Smooth muscle cell (in vitro differentiated cells): ENCODE measurements at regions not wholly inside any gene's neighbourhood (a gene's known extent, or its start where the extent isn't known, plus 50 kb on each side); places are given as distances from the start of the nearest gene placed in this dataset.

Experiments used
- DNase-seq: peaks from one replicate; lab custom pipeline; 2025; ENCODE audit not compliant: unreplicated experiment; lab: John Stamatoyannopoulos, UW
- H2AFZ ChIP-seq: fragments of 200-600 bp; sonication (generic); 2 replicates; pipeline ENCODE4 v1.6.0; 2016; ENCODE audit warnings: antibody characterized with exemption, low read depth, mild to moderate bottlenecking
- H3F3A ChIP-seq: fragments of 200-600 bp; sonication (generic); 2 replicates; pipeline ENCODE4 v1.6.0; 2017; ENCODE audit warnings: antibody characterized with exemption, low read depth
- H3K27ac ChIP-seq: fragments of 200-600 bp; sonication (generic); 2 replicates; pipeline ENCODE4 v1.5.1; 2016; ENCODE audit warnings: low read depth, mild to moderate bottlenecking
- H3K27me3 ChIP-seq: fragments of 200-600 bp; sonication (generic); 2 replicates; pipeline ENCODE4 v1.6.1; 2016; ENCODE audit warnings: low read depth, mild to moderate bottlenecking
- H3K36me3 ChIP-seq: fragments of 200-600 bp; sonication (generic); 2 replicates; pipeline ENCODE4 v1.5.1; 2016; ENCODE audit warnings: low read depth
- H3K4me1 ChIP-seq: fragments of 200-600 bp; sonication (generic); 2 replicates; pipeline ENCODE4 v1.5.1; 2016; ENCODE audit warnings: low read depth
- H3K4me2 ChIP-seq: fragments of 200-600 bp; sonication (generic); 2 replicates; pipeline ENCODE4 v1.6.0; 2016; ENCODE audit warnings: mild to moderate bottlenecking
- H3K4me3 ChIP-seq: fragments of 200-600 bp; sonication (generic); 2 replicates; pipeline ENCODE4 v1.5.1; 2016; ENCODE audit warnings: mild to moderate bottlenecking
- H3K79me2 ChIP-seq: fragments of 200-600 bp; sonication (generic); 2 replicates; pipeline ENCODE4 v1.6.0; 2016; ENCODE audit warnings: low read depth, mild to moderate bottlenecking
- H3K9ac ChIP-seq: fragments of 200-600 bp; sonication (generic); 2 replicates; pipeline ENCODE4 v1.6.0; 2016; ENCODE audit warnings: low read depth
- H3K9me3 ChIP-seq: fragments of 200-600 bp; sonication (generic); replicated peaks from 2 replicates; pipeline ENCODE4 v1.5.1; 2016; ENCODE audit warnings: low read depth
- H4K20me1 ChIP-seq: fragments of 200-600 bp; sonication (generic); 2 replicates; pipeline ENCODE4 v1.6.0; 2016; ENCODE audit warnings: low read depth
- WGBS: methylation state at CpG from one replicate; pipeline ENCODE4 v1.1.7; 2016; ENCODE audit warnings: low lambda C conversion rate; 5-methylcytosine and 5-hydroxymethylcytosine counted together
- TF ChIP-seq, protein P1 (sequence below): fragments of 200-600 bp; sonication (generic); IDR thresholded peaks from 2 replicates; pipeline ENCODE4 v1.5.1; 2017; ENCODE audit warnings: borderline replicate concordance, mild to moderate bottlenecking, antibody characterized with exemption; ENCODE audit not compliant: insufficient read depth, poor library complexity, severe bottlenecking

DNA sequence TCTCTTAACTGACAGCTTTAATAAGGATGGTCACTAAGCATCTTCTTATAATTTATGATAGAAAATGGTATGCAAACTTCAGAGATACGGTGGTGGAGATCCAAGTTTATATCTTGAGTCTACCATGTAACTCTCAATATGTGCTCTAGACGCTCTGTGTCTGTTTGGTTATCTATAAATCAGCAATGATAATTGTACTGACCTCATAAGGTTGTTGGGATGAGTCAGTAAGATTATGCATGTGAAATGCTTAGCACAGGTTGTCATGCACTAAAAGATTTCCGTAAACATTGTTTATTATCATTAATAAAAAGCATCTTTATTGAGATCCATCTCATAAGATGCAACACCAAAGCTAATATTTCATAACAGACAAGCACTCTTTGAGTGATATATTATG is 1094.9 kb upstream of the EEF2KMT start:
- TF ChIP-seq, protein P1, sequence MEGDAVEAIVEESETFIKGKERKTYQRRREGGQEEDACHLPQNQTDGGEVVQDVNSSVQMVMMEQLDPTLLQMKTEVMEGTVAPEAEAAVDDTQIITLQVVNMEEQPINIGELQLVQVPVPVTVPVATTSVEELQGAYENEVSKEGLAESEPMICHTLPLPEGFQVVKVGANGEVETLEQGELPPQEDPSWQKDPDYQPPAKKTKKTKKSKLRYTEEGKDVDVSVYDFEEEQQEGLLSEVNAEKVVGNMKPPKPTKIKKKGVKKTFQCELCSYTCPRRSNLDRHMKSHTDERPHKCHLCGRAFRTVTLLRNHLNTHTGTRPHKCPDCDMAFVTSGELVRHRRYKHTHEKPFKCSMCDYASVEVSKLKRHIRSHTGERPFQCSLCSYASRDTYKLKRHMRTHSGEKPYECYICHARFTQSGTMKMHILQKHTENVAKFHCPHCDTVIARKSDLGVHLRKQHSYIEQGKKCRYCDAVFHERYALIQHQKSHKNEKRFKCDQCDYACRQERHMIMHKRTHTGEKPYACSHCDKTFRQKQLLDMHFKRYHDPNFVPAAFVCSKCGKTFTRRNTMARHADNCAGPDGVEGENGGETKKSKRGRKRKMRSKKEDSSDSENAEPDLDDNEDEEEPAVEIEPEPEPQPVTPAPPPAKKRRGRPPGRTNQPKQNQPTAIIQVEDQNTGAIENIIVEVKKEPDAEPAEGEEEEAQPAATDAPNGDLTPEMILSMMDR, result no peak
- Histone ChIP-seq H3K27me3 (no peaks in the 10 kb centered on the region), H2AFZ (no peak overlapping the region), H3K9ac (no peak overlapping the region), H3K4me2 (no peak overlapping the region), H3K79me2 (no peaks in the 10 kb centered on the region), H3K9me3 (no peaks in the 10 kb centered on the region), H3K27ac (no peak overlapping the region), H3K36me3 (no peaks in the 10 kb centered on the region), H4K20me1 (no peaks in the 10 kb centered on the region), H3F3A (no peaks in the 10 kb centered on the region), H3K4me3 (no peak overlapping the region), H3K4me1 (no peaks in the 10 kb centered on the region)
- 71% methylated on average over 3 of the region's 3 CpGs for WGBS
- no peak for DNase-seq

DNA sequence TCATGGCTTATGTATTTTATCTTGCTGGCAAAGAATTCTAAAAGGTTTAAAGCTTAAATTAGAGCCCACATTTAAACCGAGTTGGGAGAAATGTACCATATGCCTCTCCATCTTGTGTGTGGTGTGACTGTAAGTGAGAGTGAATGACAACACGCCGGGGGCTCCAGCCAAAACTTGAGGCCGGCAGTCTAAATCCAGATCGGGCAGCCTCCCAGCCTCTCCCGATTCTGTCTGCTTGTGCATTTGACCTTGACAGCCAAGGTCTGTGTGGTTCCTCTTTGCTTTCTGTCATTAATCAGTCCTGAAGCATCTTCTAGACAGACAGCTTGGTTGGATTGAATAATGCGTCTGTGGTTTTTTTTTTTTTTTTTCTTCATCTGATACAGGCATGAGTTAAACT is 1093.2 kb upstream of the EEF2KMT start:
- H4K20me1 ChIP-seq, result no peaks in the 10 kb centered on the region
- H3K9me3 ChIP-seq, result no peaks in the 10 kb centered on the region
- no peak overlapping the region for H3K4me2 ChIP-seq
- H3K4me1 ChIP-seq, result no peaks in the 10 kb centered on the region
- H3K36me3 ChIP-seq, result no peaks in the 10 kb centered on the region
- no peak for DNase-seq
- no peak overlapping the region for H2AFZ ChIP-seq
- WGBS, result 84% methylated on average over 7 of the region's 7 CpGs
- TF ChIP-seq, protein P1, result no peak
- no peak overlapping the region for H3K4me3 ChIP-seq
- no peak overlapping the region for H3K9ac ChIP-seq
- H3F3A ChIP-seq, result no peaks in the 10 kb centered on the region
- no peaks in the 10 kb centered on the region for H3K27me3 ChIP-seq
- H3K79me2 ChIP-seq, result no peaks in the 10 kb centered on the region
- no peak overlapping the region for H3K27ac ChIP-seq

DNA sequence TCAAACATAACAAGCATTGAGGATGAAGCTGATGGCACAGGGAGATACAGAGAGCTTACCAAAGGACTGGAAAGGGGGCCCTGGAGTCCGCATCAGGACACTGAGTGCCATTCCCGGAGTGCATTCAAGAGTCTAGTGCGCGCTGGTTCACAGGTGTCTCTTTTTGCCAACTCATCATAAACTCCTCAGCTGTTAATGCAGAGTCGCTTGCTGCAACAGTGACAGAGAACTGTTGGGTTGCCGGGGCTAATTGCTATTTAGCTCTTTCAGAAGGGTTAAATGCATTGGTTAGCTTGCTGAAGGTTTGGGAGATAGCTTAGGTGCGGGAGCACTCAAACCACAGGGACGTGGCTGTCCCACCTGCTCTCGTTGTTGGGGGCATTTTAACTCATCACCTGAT is 1091.6 kb upstream of the EEF2KMT start:
- Histone ChIP-seq H3K79me2 (no peaks in the 10 kb centered on the region), H3K4me1 (no peaks in the 10 kb centered on the region), H3K4me2 (no peak overlapping the region), H3K4me3 (no peak overlapping the region), H3K36me3 (no peaks in the 10 kb centered on the region), H3F3A (no peaks in the 10 kb centered on the region), H2AFZ (no peak overlapping the region), H4K20me1 (no peaks in the 10 kb centered on the region), H3K27me3 (no peaks in the 10 kb centered on the region), H3K9me3 (no peaks in the 10 kb centered on the region), H3K9ac (no peak overlapping the region), H3K27ac (no peak overlapping the region)
- TF ChIP-seq, protein P1, result no peak
- 90% methylated on average over 9 of the region's 9 CpGs for WGBS
- no peak for DNase-seq

DNA sequence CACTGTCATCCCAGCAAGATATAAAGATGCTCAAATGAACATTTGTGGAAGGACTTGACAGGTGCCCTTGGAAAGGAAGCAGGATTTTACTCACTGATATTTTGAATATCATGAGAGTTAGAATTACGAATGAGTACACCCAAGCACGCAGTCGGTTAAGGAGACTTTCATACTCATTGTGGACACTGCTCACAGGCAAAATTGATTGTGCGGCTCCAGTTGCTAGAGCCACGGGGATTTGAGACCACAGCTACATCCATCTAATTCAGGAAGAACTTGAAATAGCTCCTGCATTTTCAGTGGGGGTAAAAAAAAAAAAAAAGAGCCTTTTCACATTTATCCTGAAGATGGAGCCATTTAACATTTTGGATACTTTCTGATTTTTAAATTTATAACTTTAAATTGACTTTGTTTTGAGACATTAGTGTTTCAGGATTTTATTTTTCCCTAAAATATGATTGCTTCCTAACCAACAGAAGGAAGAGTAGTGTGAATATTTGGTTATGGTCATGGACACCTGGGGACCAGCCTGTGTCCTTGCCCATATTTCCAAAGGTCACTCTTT is 1080.1 kb upstream of the EEF2KMT start:
- Histone ChIP-seq H3K4me3 (no peak overlapping the region), H3K27ac (no peak overlapping the region), H3F3A (no peaks in the 10 kb centered on the region), H3K4me2 (no peak overlapping the region), H4K20me1 (no peaks in the 10 kb centered on the region), H3K9me3 (no peaks in the 10 kb centered on the region), H3K9ac (no peak overlapping the region), H3K27me3 (no peaks in the 10 kb centered on the region), H2AFZ (no peak overlapping the region), H3K36me3 (no peaks in the 10 kb centered on the region), H3K79me2 (no peaks in the 10 kb centered on the region), H3K4me1 (no peaks in the 10 kb centered on the region)
- 80% methylated on average over 5 of the region's 5 CpGs for WGBS
- no peak for DNase-seq
- TF ChIP-seq, protein P1, result no peak
